Panc1 (cell line): ENCODE measurements at regions not wholly inside any gene's neighbourhood (a gene's known extent, or its start where the extent isn't known, plus 50 kb on each side); places are given as distances from the start of the nearest gene placed in this dataset.

Source experiments
- ATAC-seq: fragments of 200-7000 bp; cut with Tn5 transposase; 2 replicates; pipeline ENCODE4 v1.9.1; 2020; ENCODE audit warnings: mild to moderate bottlenecking, moderate library complexity
- BruUV-seq: library from RNA; stranded (reverse); fragments of 400-500 nt; replicated peaks from 2 replicates; lab custom pipeline; 2021; lab: Mats Ljungman, UMichigan
- CTCF ChIA-PET: fragments of 300-600 bp; sonication (Branson Sonifier 250); formaldehyde crosslinking; loops from one replicate; lab custom pipeline; 2022; ENCODE audit warnings: antibody characterized with exemption; lab: Charles Lee
- POLR2A ChIA-PET: fragments of 300-600 bp; sonication (Branson Sonifier 250); formaldehyde crosslinking; loops from one replicate; lab custom pipeline; 2022; ENCODE audit warnings: antibody characterized with exemption; lab: Charles Lee
- DNase-seq: peaks from one replicate; pipeline ENCODE4 v3.0.0-alpha.2; 2010; ENCODE audit warnings: low read depth, low spot score
- H3K27ac ChIP-seq: 2 replicates; pipeline ENCODE4 v1.5.1; 2011; ENCODE audit warnings: mild to moderate bottlenecking, low read length, inconsistent platforms
- H3K27me3 ChIP-seq: fragments of 200-500 bp; sonication (Bioruptor generic); 2 replicates; pipeline ENCODE4 v1.6.0; 2014; ENCODE audit warnings: low read length, inconsistent platforms; ENCODE audit not compliant: control insufficient read depth, insufficient read depth
- H3K36me3 ChIP-seq: fragments of 200-500 bp; sonication (Bioruptor generic); 2 replicates; pipeline ENCODE4 v1.5.1; 2014; ENCODE audit warnings: inconsistent platforms, mild to moderate bottlenecking, low read length, moderate library complexity; ENCODE audit not compliant: control insufficient read depth, insufficient read depth
- H3K4me1 ChIP-seq: 2 replicates; pipeline ENCODE4 v1.5.1; 2011; ENCODE audit warnings: inconsistent platforms, mild to moderate bottlenecking, low read length, moderate library complexity; ENCODE audit not compliant: control insufficient read depth, insufficient read depth
- H3K4me3 ChIP-seq, 2 experiments: 2 replicates each; pipeline ENCODE4 v1.5.1; 2011 to 2012; ENCODE audit warnings: low read depth in 2 of 2, low read length in 2 of 2, mild to moderate bottlenecking in 2 of 2, inconsistent platforms in 1 of 2, moderate library complexity in 1 of 2
- H3K9me3 ChIP-seq: fragments of 200-500 bp; sonication (Bioruptor generic); 2 replicates; pipeline ENCODE4 v1.5.1; 2014; ENCODE audit warnings: low read depth, mild to moderate bottlenecking, inconsistent platforms, low read length, moderate library complexity; ENCODE audit not compliant: control insufficient read depth, insufficient read depth
- POLR2AphosphoS5 ChIP-seq: IDR thresholded peaks from 2 replicates; pipeline ENCODE4 v1.6.1; 2012; ENCODE audit warnings: mild to moderate bottlenecking, low read depth, low read length, moderate library complexity
- SIN3A ChIP-seq: IDR thresholded peaks from 2 replicates; pipeline ENCODE4 v1.6.1; 2012; ENCODE audit warnings: low read depth, mild to moderate bottlenecking, low read length, moderate library complexity, borderline replicate concordance; ENCODE audit not compliant: insufficient read depth
- TCF7L2 ChIP-seq: IDR thresholded peaks from 2 replicates; pipeline ENCODE4 v1.6.1; 2011; ENCODE audit warnings: mild to moderate bottlenecking, low read depth, low read length, inconsistent platforms
- in situ Hi-C: cut with HindIII; loops from 2 replicates; pipeline ENCODE4 v1.10.0; 2016; ENCODE audit warnings: low sequenced_read_pairs, low pct_unique_long_range_greater_than_20kb
- intact Hi-C: fragments of 100-400 bp; cut with micrococcal nuclease; formaldehyde crosslinking; loops from one replicate; pipeline ENCODE4 v1.10.0; 2022; ENCODE audit not compliant: unreplicated experiment
- TF ChIP-seq, protein P1 (sequence below): fragments of 450-650 bp; IDR thresholded peaks from 2 replicates; pipeline ENCODE4 v1.5.1; 2017; ENCODE audit warnings: mild to moderate bottlenecking
- TF ChIP-seq, protein P2 (sequence below), 2 experiments: IDR thresholded peaks; 2 replicates each; pipeline ENCODE4 v1.6.1; 2011 to 2012; ENCODE audit warnings: low read depth in 2 of 2, control low read depth in 1 of 2, low read length in 1 of 2, mild to moderate bottlenecking in 1 of 2, moderate library complexity in 1 of 2; ENCODE audit not compliant: insufficient read depth in 1 of 2

DNA sequence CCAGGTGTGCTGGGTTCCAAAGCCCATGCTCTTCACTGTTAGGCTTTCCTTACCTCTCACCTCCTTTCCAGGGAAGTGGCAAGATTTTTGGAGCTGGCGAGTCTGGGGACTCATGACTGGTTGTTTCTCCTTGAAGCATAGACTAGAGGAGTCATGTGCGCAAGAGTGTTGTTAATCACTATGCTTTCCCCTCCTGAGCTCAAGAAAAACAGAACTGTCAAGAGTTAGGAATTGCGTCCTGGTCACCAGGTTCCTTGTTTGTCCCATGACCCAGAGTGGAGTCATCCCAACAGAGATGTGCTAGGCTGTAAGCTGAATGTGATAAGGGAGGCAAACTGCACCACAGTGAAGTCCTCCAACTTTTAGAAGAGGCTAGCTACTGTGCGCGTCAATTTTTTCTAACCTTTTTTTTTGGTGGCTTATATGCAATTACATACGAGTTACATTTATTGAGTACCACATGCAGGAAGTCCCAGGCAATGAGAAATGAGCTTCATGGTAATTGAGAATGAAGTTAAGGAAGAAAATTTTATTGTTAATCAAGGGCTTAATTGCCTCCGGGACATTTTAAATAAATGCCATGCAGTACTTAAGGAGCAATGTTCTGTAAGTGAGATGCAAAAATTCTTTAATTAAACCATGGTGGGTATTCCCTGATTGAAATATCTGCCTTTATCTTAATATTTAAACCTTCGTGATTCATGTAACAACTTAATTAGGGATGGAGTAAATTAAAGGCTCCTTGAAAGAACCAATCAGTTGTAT, 233.9 kb downstream of the ZIC5 start:
- intact Hi-C loops (no loop called here), in situ Hi-C loops (no loop called here)
- H3K4me1 ChIP-seq: no peaks in the 10 kb centered on the region
- no peaks in the 10 kb centered on the region for H3K9me3 ChIP-seq
- TF ChIP-seq, protein P1, sequence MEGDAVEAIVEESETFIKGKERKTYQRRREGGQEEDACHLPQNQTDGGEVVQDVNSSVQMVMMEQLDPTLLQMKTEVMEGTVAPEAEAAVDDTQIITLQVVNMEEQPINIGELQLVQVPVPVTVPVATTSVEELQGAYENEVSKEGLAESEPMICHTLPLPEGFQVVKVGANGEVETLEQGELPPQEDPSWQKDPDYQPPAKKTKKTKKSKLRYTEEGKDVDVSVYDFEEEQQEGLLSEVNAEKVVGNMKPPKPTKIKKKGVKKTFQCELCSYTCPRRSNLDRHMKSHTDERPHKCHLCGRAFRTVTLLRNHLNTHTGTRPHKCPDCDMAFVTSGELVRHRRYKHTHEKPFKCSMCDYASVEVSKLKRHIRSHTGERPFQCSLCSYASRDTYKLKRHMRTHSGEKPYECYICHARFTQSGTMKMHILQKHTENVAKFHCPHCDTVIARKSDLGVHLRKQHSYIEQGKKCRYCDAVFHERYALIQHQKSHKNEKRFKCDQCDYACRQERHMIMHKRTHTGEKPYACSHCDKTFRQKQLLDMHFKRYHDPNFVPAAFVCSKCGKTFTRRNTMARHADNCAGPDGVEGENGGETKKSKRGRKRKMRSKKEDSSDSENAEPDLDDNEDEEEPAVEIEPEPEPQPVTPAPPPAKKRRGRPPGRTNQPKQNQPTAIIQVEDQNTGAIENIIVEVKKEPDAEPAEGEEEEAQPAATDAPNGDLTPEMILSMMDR: no peak
- TF ChIP-seq SIN3A (no peak), TCF7L2 (no peak), POLR2AphosphoS5 (no peak)
- TF ChIP-seq, protein P2, sequence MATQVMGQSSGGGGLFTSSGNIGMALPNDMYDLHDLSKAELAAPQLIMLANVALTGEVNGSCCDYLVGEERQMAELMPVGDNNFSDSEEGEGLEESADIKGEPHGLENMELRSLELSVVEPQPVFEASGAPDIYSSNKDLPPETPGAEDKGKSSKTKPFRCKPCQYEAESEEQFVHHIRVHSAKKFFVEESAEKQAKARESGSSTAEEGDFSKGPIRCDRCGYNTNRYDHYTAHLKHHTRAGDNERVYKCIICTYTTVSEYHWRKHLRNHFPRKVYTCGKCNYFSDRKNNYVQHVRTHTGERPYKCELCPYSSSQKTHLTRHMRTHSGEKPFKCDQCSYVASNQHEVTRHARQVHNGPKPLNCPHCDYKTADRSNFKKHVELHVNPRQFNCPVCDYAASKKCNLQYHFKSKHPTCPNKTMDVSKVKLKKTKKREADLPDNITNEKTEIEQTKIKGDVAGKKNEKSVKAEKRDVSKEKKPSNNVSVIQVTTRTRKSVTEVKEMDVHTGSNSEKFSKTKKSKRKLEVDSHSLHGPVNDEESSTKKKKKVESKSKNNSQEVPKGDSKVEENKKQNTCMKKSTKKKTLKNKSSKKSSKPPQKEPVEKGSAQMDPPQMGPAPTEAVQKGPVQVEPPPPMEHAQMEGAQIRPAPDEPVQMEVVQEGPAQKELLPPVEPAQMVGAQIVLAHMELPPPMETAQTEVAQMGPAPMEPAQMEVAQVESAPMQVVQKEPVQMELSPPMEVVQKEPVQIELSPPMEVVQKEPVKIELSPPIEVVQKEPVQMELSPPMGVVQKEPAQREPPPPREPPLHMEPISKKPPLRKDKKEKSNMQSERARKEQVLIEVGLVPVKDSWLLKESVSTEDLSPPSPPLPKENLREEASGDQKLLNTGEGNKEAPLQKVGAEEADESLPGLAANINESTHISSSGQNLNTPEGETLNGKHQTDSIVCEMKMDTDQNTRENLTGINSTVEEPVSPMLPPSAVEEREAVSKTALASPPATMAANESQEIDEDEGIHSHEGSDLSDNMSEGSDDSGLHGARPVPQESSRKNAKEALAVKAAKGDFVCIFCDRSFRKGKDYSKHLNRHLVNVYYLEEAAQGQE (IDR thresholded peaks at IDR 0.05; ENCODE audit: insufficient read depth in 1 of 2, low read depth in 2 of 2, low read length in 1 of 2): no peak
- ATAC-seq: no peak
- ChIA-PET CTCF (no interaction called here), POLR2A (no interaction called here)
- no peaks in the 10 kb centered on the region for H3K27me3 ChIP-seq
- H3K27ac ChIP-seq: no peak overlapping the region
- no peaks in the 10 kb centered on the region for H3K36me3 ChIP-seq
- no peak for DNase-seq
- H3K4me3 ChIP-seq: no peak overlapping the region
- no TSS peak for BruUV-seq

GRCh38 chr13:99736541-99736940, 235.0 kb downstream of the ZIC5 start:
- in situ Hi-C loops: no loop called here
- CTCF ChIA-PET: interaction anchor here (0.6 kb wide), 1 partner anchor 34 kb away, joined by 10 read pairs; no protein-coding TSS in a partner anchor
- TF ChIP-seq, protein P2 (IDR thresholded peaks at IDR 0.05; ENCODE audit: insufficient read depth in 1 of 2, low read depth in 2 of 2, low read length in 1 of 2): no peak
- TF ChIP-seq TCF7L2 (no peak), POLR2AphosphoS5 (no peak), SIN3A (no peak)
- TF ChIP-seq, protein P1: no peak
- intact Hi-C loops: no loop called here
- Histone ChIP-seq H3K4me1 (no peaks in the 10 kb centered on the region), H3K4me3 (no peak overlapping the region), H3K27ac (no peak overlapping the region), H3K9me3 (no peaks in the 10 kb centered on the region), H3K27me3 (no peaks in the 10 kb centered on the region), H3K36me3 (no peaks in the 10 kb centered on the region)
- POLR2A ChIA-PET: no interaction called here
- no TSS peak for BruUV-seq
- DNase-seq: no peak
- no peak for ATAC-seq
